ENCODE measurements at regions not wholly inside any gene's neighbourhood (a gene's known extent, or its start where the extent isn't known, plus 50 kb on each side); places are given as distances from the start of the nearest gene placed in this dataset.

DNA sequence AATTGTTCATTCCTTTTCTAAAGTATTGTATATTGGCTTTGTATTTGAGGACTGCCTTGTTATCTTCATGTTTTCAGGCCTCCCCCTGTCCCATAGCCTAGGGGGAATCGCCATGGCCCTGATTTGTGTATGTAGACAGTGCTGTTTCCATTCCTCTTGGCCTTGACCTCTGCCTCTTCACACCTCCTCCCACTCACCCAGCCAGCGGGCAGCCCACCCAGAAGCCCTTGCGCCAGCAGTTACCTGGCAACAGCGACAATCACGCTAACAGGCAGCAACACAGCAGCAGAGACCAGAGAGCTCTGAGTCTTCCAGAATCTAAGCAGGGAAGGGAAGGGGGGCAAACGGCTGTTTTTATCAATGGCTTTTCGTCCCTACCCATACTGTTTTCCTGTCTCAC lies 50.0 kb upstream of the NPL start (continued):
- TF ChIP-seq TARDBP (IDR thresholded peaks at IDR 0.05; ENCODE audit: borderline replicate concordance) (no peak), REST (IDR thresholded peaks at IDR 0.05; ENCODE audit: low read depth, low read length) (no peak), SMARCA5 (IDR thresholded peaks at IDR 0.05) (no peak), BACH1 (IDR thresholded peaks at IDR 0.05; ENCODE audit: borderline replicate concordance) (no peak), EGR1 (IDR thresholded peaks at IDR 0.05; ENCODE audit: borderline replicate concordance in 1 of 2, low read depth in 2 of 2, low read length in 2 of 2) (no peak), PKNOX1 (IDR thresholded peaks at IDR 0.05) (no peak), POLR2A (IDR thresholded peaks at IDR 0.05; ENCODE audit: low read depth, low read length) (no peak), STAT3 (IDR thresholded peaks at IDR 0.05; ENCODE audit: low read depth, low read length) (no peak), RBBP5 (conservative IDR thresholded peaks at IDR 0.05) (no peak), IKZF2 (IDR thresholded peaks at IDR 0.05) (no peak; a peak in 1 of 4 replicates), KLF5 (IDR thresholded peaks at IDR 0.05; ENCODE audit: partially characterized antibody) (no peak), ETV6 (conservative IDR thresholded peaks at IDR 0.05 in 1 of 2, IDR thresholded peaks at IDR 0.05 in 1 of 2; ENCODE audit: borderline replicate concordance in 1 of 2, low read depth in 1 of 2) (no peak), MYC (IDR thresholded peaks at IDR 0.05; ENCODE audit: insufficient read depth, insufficient read length, insufficient replicate concordance, low read length, severe bottlenecking) (no peak), EED (IDR thresholded peaks at IDR 0.05; ENCODE audit: low read depth) (no peak), ATF2 (IDR thresholded peaks at IDR 0.05; ENCODE audit: low read length) (no peak)
- TF ChIP-seq, protein P1, sequence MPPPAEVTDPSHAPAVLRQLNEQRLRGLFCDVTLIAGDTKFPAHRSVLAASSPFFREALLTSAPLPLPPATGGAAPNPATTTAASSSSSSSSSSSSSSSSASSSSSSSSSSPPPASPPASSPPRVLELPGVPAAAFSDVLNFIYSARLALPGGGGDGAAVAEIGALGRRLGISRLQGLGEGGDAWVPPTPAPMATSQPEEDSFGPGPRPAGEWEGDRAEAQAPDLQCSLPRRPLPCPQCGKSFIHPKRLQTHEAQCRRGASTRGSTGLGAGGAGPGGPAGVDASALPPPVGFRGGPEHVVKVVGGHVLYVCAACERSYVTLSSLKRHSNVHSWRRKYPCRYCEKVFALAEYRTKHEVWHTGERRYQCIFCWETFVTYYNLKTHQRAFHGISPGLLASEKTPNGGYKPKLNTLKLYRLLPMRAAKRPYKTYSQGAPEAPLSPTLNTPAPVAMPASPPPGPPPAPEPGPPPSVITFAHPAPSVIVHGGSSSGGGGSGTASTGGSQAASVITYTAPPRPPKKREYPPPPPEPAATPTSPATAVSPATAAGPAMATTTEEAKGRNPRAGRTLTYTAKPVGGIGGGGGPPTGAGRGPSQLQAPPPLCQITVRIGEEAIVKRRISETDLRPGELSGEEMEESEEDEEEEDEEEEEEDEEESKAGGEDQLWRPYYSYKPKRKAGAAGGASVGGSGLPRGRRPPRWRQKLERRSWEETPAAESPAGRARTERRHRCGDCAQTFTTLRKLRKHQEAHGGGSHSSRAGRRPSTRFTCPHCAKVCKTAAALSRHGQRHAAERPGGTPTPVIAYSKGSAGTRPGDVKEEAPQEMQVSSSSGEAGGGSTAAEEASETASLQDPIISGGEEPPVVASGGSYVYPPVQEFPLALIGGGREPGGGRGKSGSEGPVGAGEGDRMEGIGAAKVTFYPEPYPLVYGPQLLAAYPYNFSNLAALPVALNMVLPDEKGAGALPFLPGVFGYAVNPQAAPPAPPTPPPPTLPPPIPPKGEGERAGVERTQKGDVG (CRISPR knock-in tag; IDR thresholded peaks at IDR 0.05): no peak
- TF ChIP-seq, protein P2, sequence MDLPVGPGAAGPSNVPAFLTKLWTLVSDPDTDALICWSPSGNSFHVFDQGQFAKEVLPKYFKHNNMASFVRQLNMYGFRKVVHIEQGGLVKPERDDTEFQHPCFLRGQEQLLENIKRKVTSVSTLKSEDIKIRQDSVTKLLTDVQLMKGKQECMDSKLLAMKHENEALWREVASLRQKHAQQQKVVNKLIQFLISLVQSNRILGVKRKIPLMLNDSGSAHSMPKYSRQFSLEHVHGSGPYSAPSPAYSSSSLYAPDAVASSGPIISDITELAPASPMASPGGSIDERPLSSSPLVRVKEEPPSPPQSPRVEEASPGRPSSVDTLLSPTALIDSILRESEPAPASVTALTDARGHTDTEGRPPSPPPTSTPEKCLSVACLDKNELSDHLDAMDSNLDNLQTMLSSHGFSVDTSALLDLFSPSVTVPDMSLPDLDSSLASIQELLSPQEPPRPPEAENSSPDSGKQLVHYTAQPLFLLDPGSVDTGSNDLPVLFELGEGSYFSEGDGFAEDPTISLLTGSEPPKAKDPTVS (IDR thresholded peaks at IDR 0.05; ENCODE audit: low read depth, low read length): no peak
